ENCODE measurements at regions not wholly inside any gene's neighbourhood (a gene's known extent, or its start where the extent isn't known, plus 50 kb on each side); places are given as distances from the start of the nearest gene placed in this dataset.

DNA sequence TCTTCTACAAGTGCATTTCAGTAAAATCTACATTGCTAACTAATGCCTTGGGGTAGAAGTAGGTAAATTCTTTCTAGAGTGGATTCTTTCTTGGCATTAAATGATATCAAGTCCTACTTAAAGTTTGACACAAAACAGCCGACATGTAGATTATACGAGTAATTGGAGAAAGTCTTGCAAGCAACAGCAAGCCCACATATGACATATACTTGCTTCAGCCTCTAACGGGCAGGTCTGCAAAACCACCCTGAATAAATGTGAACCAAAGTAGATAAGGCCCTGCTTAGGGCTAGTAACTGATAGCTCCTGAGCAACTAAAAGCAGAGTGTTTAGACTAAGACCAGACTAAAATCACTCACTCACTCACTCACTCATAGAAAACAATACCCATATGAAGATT, 203.2 kb downstream of the LTN1 start:
- Histone ChIP-seq H3K4me3 (no peak overlapping the region), H3K36me3 (no peaks in the 10 kb centered on the region), H3K27me3 (no peaks in the 10 kb centered on the region), H3K4me1 (ENCODE audit: insufficient read depth) (no peaks in the 10 kb centered on the region), H3K27ac (no peak overlapping the region), H3K9me3 (no peaks in the 10 kb centered on the region)
- intact Hi-C loops (cut with DNase I), result no loop called here
- no peak for DNase-seq
- TF ChIP-seq, protein P1, sequence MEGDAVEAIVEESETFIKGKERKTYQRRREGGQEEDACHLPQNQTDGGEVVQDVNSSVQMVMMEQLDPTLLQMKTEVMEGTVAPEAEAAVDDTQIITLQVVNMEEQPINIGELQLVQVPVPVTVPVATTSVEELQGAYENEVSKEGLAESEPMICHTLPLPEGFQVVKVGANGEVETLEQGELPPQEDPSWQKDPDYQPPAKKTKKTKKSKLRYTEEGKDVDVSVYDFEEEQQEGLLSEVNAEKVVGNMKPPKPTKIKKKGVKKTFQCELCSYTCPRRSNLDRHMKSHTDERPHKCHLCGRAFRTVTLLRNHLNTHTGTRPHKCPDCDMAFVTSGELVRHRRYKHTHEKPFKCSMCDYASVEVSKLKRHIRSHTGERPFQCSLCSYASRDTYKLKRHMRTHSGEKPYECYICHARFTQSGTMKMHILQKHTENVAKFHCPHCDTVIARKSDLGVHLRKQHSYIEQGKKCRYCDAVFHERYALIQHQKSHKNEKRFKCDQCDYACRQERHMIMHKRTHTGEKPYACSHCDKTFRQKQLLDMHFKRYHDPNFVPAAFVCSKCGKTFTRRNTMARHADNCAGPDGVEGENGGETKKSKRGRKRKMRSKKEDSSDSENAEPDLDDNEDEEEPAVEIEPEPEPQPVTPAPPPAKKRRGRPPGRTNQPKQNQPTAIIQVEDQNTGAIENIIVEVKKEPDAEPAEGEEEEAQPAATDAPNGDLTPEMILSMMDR (IDR thresholded peaks at IDR 0.05), result no peak
- TF ChIP-seq EP300 (IDR thresholded peaks at IDR 0.05) (no peak), POLR2A (IDR thresholded peaks at IDR 0.05) (no peak)
- 41 to 53% (median 42%) methylated on average over 3 of the region's 3 CpGs for WGBS, 3 donors

DNA sequence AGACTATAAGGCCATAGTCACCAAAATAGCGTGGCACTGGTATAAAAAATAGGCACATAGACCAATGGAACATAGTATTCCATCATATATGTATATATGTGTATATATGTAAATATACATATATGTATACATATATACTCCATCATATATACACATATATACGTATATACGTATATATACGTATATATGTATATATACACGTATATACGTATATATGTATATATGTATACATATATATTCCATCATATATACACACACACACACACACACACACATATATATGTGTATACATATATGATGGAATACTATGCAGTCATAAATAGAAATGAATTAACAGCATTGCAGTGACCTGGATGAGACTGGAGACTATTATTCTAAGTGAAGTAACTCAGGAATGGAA, 204.6 kb downstream of the LTN1 start:
- H3K27me3 ChIP-seq, result no peaks in the 10 kb centered on the region
- no peaks in the 10 kb centered on the region for H3K36me3 ChIP-seq
- no peak overlapping the region for H3K4me3 ChIP-seq
- H3K9me3 ChIP-seq, result no peaks in the 10 kb centered on the region
- no peak overlapping the region for H3K27ac ChIP-seq
- intact Hi-C loops (cut with DNase I), result no loop called here
- H3K4me1 ChIP-seq (ENCODE audit: insufficient read depth), result no peaks in the 10 kb centered on the region
- WGBS, 3 donors, result 84 to 96% (median 87%) methylated on average over 6 of the region's 6 CpGs
- TF ChIP-seq EP300 (IDR thresholded peaks at IDR 0.05) (no peak), POLR2A (IDR thresholded peaks at IDR 0.05) (no peak)
- TF ChIP-seq, protein P1 (IDR thresholded peaks at IDR 0.05), result no peak
- DNase-seq, result no peak

DNA sequence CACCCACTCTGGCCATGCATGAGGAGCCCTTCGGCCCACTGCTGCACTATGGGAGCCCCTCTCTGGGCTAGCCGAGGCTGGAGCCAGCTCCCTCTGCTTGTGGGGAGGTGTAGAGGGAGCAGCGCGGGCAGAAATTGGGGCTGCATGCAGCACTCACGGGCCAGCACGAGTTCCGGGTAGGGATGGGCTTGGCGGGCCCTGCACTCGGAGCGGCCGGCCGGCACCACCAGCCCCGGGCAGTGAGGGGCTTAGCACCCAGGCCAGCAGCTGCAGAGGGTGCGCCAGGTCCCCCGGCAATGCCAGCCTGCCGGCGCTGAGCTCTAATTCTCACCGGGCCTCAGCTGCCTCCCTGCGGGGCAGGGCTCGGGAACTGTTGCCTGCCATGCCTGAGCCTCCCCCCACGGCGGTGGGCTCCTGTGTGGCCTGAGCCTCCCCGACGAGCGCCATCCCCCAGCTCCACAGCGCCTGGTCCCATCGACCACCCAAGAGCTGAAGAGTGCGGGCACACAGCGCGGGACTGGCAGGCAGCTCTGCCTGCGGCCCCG, 209.0 kb downstream of the LTN1 start:
- TF ChIP-seq POLR2A (IDR thresholded peaks at IDR 0.05) (no peak), EP300 (IDR thresholded peaks at IDR 0.05) (no peak)
- TF ChIP-seq, protein P1 (IDR thresholded peaks at IDR 0.05), result no peak
- H3K4me3 ChIP-seq, result no peak overlapping the region
- H3K27ac ChIP-seq, result no peak overlapping the region
- H3K36me3 ChIP-seq, result no peaks in the 10 kb centered on the region
- H3K4me1 ChIP-seq (ENCODE audit: insufficient read depth), result no peaks in the 10 kb centered on the region
- 92 to 97% (median 96%) methylated on average over 29 to 32 of the region's 32 CpGs for WGBS, 3 donors
- intact Hi-C loops (cut with DNase I), result no loop called here
- no peaks in the 10 kb centered on the region for H3K9me3 ChIP-seq
- DNase-seq, result no peak
- no peaks in the 10 kb centered on the region for H3K27me3 ChIP-seq

DNA sequence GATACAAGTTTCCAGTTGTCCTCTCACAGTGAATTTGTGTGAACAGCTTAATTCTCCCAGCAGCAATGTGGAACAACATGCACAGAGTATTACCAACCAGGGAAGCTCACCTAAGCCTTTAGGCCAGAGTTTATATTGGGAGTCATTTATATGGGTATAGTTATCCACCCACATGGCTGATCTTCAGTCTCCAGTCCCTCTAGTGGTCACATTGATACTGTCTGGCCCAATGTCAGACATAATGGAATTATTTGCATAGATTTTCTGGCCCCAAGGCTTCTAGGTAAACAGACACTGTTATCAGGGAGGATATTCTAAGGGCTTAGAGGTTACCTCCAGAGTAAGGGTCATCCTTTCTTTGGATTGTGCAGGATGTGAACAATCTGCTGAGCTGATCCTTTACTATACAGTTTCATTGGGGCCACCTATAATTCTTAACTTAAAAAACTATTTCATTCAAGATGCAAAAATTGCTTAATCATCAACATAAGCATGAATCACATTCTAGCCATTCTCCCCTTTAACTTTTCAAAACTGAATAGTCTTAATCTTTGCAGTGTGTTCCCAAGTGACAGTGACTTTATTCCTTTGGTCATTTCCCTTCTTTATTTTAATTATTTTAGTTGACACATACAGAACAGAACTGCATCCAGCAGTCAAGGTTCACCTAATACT, 210.9 kb downstream of the LTN1 start:
- intact Hi-C loops (cut with DNase I), result no loop called here
- no peaks in the 10 kb centered on the region for H3K4me1 ChIP-seq (ENCODE audit: insufficient read depth)
- TF ChIP-seq, protein P1 (IDR thresholded peaks at IDR 0.05), result no peak
- no peaks in the 10 kb centered on the region for H3K9me3 ChIP-seq
- no peaks in the 10 kb centered on the region for H3K36me3 ChIP-seq
- no peaks in the 10 kb centered on the region for H3K27me3 ChIP-seq
- H3K27ac ChIP-seq, result no peak overlapping the region
- H3K4me3 ChIP-seq, result no peak overlapping the region
- no peak for DNase-seq
